ENCODE measurements at regions not wholly inside any gene's neighbourhood (a gene's known extent, or its start where the extent isn't known, plus 50 kb on each side); places are given as distances from the start of the nearest gene placed in this dataset.
"Not testable (repeated sequence)": the region's sequence is repeated elsewhere in the genome, so short reads cannot be mapped to it uniquely, and the experiment has no call there.

DNA sequence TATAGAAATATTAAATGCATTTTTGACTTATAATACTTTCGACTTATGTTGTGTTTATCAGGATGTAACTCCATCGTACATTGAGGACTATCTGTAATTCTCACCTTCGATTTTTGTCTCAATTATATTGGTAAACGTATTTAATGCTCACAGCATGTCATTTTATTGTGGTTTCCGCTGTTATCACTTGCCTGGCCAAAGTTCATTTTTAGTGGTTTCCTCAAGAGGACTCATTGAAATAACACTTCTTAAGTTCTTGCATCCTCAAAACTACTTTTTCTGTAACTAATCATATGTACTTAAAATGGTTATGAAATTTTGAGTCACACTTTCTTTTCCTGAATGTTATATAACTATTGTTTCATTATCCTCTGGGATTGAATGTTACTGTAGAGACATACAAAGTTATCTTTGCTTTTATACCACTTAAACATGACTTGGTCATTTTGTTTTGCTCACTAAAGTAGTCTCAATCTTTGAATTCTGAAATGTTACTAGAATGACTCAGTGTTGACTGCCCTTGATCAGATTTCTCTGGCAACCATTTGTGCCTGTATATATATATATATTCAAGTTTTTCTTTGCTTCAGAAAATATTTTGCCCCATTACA lies 289.6 kb upstream of the PROX1 start:
- FAIRE-seq: no peak
- DNase-seq (ENCODE audit: insufficient read length, low spot score): no peak

DNA sequence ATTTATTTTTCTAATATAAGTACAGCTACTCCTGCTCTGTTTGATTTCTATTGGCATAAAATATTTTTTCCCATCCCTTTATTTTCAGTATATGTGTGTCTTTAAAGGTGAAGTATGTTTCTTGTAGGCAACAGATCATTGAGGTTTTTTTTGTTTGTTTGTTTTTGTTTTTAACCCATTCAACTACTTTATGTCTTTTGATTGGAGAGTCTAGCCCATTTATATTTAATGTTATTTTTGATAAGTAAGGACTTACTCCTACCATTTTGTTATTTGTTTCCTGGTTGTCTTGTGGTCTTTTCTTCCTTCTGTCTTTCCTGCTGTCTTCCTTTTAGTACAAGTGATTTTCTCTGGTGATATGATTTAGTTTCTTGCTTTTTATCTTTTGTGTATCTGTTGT lies 285.1 kb upstream of the PROX1 start:
- DNase-seq (ENCODE audit: insufficient read length, low spot score): no peak
- FAIRE-seq: no peak

DNA sequence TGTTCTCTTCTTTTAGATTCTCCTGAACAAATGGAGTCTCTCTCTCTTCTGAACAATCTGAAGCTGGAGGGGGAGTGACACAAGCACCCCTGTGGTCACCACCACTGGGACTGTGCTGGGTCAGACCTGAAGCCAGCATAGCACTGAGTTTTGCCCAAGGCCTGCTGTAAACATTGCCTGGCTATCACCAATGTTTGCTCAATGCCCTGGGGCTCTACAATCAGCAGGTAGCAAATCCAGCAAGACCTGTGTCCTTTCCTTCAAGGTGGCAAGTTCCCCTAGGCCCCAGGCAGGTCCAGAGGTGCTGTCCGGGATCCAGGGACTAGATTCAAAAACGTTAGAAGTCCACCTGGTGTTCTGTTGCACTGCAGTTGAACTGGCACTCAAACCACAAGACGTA lies 282.8 kb upstream of the PROX1 start:
- DNase-seq (ENCODE audit: insufficient read length, low spot score) (no peak), FAIRE-seq (no peak)

DNA sequence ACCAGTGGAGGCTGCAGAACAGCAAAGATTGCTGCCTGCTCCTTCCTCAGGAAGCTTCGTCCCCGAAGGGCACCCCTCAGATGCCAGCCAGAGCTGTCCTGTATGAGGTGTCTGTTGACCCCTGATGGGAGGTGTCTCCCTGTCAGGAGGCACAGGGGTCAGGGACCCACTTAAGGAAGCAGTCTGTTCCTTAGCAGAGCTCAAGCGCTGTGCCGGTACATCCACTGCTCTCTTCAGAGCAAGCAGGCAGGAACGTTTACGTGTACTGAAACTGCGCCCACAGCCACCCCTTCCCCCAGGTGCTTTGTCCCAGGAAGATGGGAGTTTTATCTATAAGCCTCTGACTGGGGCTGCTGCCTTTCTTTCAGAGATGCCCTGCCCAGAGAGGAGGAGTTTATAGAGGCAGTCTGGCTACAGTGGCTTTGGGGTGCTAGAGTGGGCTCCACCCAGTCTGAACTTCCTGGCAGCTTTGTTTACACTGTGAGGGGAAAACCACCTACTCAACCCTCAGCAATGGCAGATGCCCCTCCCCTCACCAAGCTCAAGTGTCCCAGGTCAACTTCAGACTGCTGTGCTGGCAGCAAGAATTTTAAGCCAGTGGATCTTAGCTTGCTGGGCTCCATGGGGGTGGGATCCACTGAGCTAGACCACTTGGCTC lies 275.8 kb upstream of the PROX1 start:
- FAIRE-seq; DNase-seq (ENCODE audit: insufficient read length, low spot score): not testable (repeated sequence)

DNA sequence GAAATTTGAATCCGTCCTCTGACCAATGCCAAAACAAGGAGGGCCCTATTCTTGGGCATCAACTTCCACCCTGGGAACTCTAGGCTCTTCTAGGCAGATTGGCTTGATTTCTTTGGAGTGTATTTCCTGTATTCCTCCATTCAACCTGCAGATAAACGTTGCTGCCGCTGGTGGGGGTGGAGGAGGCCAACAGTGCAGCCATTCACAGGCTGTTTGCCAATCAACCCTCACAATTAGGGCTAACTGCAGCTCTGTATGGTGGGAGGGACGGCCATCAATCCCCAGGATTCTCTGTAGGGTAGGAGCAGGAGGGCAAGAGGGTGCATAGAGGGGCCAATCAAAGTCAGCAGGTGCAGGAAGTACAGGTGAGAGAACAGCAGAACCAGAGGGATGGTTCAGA lies 273.1 kb upstream of the PROX1 start:
- DNase-seq (ENCODE audit: insufficient read length, low spot score) (no peak), FAIRE-seq (no peak)

DNA sequence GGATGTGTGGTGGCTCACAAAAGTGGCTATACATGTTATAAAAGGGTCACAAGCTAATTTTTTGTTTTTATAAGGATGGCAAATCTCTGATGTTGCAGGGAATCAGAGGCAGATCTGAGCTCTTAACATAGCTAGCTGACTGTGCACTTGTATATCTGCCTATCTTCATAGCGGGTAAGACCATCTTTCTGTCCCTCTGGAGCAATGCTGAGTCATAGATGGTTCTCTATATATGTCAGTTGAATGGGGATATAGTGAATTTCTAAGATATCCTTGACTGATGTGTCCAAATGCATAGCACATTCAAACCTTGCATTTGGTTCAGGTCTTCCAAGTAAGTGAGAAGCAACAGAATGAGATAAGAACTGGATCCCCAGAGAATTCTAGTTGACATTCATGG lies 272.6 kb upstream of the PROX1 start:
- FAIRE-seq: no peak
- DNase-seq (ENCODE audit: insufficient read length, low spot score): no peak

DNA sequence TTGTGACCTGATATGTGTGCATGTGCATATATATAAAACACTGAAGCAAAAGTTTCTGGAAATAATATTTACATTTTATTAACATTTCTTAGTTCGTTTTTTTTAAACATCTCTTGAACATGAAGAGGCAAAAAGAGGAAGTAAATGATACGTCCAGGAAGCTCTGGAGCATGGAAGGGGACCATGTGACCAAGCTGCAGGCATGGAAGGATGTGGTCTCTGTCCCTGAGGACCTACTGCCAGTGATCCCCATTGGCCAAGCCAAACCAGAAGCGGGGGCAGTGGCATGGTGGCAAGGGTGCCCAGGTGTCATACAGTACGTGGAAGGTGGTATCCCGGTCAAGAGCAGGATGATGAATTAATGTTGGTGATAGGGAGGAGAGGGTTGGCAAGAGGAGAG lies 268.3 kb upstream of the PROX1 start:
- DNase-seq (ENCODE audit: insufficient read length, low spot score) (no peak), FAIRE-seq (no peak)

DNA sequence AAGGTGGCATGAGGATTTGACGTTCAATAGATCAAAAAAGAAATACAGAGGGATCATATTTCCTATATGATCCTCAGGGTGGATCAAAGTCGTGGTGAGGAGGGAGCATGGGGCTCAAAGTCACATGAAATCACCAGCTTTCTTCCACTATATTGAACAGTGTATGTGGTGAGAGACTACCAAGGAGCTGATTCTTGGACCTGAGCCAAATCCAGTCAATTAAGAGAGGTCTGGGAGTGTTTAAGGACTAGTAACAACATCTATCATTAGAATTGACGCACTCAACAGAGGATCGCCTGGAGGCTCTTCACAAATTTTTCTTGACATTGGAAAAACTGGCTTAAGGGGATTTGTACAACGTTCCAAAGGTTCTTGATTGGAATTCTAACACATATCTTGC lies 267.7 kb upstream of the PROX1 start:
- no peak for DNase-seq (ENCODE audit: insufficient read length, low spot score)
- FAIRE-seq: no peak

DNA sequence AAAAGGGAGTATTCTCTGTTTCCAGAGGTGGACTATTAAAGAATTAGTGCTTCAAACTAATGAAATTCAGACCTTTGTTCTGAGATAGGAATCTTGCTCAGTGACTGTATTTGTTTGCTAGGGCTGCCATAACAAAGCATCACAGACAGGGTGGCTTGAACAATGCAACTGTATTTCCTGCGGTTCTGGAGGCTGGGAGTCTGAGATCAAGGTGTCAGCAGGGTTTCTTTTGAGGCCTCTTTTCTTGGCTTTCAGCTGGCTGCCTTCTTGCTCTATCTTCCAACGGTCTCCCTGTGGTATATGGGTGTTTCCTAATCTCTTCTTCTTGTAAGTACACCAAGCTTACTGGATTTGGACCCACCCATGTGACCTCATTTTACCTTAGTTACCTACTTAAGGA lies 264.6 kb upstream of the PROX1 start:
- DNase-seq (ENCODE audit: insufficient read length, low spot score): no peak
- no peak for FAIRE-seq

DNA sequence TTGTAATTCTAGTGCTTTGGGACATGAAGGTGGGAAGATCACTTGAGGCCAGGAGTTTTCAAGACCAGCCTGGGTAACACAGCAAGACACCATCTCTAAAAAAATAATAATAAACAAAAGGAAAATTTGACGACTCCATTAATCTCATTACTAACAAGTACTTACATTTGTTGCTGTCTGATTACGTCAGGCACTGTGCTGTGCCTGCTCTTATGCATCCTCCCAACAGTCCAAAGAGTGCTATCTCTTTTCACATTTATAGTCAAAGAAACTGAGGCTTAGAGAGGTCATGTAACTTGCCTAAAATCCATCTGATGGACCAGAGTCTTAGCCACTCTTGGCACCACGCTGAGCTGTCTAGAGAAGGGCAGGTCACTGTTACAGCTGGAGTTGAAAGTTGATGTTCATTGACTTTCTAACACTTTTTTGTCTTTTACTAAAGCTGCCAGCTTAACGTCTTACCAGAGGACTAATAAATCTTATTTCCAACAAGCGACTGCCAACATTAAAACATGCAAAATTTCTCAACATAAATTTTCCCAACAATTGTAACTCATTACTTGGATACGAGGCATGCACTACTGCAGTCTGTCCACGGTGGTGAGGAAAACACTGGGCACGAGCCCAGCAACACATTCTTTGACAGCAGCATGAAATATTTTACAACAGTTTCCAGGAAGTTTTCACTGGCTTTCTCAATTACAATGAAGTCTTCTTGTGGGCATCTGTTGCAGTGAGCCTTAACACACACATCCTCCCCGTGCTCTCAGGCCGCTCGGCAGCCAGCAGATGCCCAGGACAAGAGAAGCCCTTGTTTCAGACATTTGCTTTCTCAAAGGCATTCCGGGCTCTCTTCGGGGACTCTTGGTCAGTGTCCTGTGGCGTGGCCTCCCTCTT lies 262.9 kb upstream of the PROX1 start:
- FAIRE-seq (no peak), DNase-seq (ENCODE audit: insufficient read length, low spot score) (no peak)

DNA sequence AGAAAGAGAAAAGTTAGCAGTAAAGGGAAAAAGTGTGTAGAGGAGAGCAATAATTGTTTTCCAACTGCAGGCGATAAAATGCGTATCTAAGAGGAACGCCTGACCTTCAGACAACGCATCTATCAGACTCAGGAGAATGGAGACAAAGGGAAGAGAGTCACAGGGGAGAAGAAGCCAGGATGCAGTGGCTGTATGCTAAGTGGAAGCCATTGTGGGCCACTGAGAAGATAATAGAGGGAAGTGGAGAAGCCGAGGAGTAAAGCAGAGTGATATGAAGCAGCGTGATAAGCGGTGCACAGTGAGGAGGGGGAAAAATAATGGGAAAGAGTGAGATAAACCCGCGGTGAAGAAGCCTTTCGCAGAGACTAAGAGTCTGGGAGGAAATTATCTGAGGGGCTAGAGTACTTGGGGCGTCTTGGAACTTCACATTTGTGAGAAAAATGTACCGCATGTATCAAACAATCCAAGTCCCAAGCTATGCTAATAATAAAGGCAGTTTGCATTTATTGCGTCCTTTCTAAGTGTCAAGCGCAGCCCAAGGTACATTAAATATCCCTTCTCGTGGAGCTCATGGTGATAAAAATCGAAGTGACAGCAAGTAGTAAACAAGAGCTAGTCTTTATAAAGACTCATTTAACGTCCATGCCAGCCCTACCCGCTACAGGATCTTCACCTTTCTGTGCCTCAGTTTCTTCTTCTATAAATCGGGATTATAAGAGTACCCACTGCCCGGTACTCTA lies 259.8 kb upstream of the PROX1 start:
- no peak for FAIRE-seq
- no peak for DNase-seq (ENCODE audit: insufficient read length, low spot score)

DNA sequence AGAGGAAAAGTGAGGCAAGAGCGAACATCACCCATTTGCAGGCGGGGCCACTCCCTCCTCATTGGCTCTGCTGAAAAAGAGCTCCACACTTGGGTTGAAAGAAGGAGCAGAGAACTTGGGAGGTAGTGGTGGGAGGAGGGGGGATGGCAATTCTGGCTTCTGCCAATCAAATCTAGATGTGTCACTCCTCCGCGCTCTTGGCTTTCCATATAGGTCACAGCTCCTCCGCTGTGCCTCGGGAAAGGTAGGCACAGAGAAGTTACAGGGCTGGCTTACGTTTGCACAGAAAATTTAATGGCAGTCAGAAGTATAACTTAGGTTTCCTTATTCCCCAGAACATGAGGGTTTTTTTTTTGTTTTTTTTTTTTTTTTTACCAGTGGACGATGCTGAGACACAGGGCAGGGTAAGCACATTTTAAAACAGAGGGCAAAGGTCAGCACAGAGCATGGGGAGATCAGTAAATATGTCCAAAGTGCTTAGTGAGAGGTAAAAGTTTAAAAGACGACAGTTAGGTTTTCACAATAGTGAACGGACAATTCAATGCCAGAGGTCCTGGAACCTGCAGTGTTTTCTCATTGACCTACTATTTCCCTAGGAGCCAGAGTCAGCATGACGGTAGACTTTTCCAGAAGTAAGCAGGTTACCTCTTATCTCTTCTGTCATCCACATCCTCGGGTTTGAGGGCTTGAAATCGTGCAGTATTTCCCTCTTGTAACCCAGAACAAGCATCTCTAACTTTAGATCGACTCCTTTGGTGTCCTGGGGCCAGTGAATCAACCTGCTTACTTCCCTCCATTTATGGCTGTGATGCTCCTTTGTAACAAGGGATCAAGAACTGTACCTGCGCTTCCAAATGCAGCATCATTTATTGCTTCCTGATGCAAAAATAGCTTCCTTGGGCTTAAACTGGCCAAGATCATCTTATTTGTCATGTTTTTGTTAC lies 258.9 kb upstream of the PROX1 start:
- no peak for DNase-seq (ENCODE audit: insufficient read length, low spot score)
- no peak for FAIRE-seq

DNA sequence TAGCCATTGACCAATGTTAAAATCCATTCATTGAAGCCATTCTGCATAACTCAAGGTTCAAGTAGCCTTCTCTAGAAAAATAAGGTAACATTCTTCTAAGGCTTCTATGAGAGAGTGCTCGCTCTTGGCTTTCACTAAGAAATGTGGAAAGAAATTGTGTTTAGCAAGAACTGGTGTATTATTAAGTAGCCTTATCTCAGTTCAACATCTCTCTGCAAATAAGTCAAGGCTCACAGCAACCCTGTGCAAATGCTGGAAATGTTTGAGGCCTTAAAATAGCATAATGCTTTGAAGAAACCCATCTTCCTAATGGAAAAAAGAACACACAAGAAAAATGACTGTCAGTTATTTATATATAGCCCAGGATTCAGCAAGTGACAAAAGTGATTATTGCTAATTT lies 254.1 kb upstream of the PROX1 start:
- no peak for FAIRE-seq
- no peak for DNase-seq (ENCODE audit: insufficient read length, low spot score)

DNA sequence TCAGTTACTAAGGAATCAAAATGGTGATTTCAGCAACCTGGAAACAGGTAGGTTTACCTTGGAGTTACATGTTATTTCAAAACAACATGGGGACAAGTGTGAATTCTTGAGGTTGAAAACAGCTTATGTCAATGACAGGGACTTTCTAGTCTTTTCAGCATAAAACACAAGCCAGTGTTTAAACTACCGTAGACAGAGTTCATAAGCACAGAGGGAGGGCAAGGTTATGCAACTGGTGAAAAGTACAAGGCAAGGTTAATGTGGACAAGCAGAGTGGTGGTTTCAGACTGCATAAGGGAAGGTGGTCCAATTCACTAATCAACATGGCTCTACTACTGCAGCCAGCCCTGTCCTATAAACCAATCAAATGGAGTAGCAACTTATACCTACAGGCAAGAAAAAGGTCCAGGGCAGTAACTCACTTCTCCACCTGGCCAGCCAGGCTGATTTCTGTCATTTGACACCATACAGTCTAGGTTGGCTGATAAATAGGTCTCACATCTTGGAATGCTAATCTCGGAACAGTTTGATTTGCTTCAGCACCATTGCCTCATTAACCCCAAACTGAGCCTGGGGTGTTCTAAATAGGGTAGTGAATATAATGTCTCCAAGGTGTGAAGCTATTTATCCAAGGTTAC lies 250.3 kb upstream of the PROX1 start:
- DNase-seq (ENCODE audit: insufficient read length, low spot score) (no peak), FAIRE-seq (no peak)

DNA sequence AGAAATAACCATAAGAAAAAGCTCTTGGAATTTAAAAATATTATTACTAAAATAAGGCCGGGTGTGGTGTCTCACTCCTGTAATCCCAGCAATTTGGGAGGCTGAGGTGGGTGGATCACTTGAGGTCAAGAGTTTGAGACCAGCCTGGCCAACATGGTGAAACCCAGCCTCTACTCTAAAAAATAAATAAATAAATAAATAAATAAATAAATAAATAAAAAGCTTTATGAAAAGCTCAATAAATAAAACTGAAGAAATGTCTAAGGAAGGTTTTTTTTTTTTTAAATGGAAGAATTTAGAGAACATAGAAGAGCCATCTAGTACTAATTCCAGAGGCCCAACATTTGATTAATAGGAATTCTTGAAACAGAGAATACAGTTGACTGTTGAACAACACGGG lies 249.1 kb upstream of the PROX1 start:
- FAIRE-seq (no peak), DNase-seq (ENCODE audit: insufficient read length, low spot score) (no peak)

DNA sequence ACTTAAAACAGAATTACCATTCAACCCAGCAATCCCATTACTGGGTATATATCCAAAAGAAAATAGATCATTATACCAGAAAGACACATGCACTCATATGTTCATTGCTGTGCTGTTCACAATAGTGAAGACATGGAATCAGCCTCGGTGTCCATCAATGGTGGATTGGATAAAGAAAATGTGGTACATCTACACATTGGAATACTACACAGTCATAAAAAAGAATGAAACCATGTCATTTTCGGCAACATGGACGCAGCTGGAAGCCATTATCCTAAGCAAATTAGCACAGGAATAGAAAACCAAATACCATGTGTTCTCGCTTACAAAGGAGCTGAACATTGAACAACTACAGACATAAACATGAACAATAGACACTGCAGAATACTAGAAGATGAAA lies 244.8 kb upstream of the PROX1 start:
- FAIRE-seq (no peak), DNase-seq (ENCODE audit: insufficient read length, low spot score) (no peak)

DNA sequence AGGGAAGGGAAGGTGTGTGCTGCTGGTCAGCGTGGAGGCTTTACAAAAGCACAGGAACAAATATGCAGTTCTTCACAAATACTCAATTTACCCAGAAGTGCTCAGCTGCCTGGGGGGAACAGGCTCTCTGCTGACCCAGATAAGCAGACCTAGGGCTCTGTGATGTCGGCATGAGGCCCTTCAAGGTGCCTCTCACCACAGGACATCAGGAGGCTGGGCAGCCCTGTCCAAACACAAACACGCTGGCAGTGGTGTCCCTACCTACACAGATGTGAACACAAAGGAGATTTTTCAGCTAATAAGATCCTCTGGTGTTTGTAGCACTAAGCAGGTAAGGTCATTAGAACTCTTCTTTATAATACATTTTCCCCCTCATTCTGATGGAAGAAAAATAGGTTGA lies 243.0 kb upstream of the PROX1 start:
- no peak for FAIRE-seq
- DNase-seq (ENCODE audit: insufficient read length, low spot score): no peak

DNA sequence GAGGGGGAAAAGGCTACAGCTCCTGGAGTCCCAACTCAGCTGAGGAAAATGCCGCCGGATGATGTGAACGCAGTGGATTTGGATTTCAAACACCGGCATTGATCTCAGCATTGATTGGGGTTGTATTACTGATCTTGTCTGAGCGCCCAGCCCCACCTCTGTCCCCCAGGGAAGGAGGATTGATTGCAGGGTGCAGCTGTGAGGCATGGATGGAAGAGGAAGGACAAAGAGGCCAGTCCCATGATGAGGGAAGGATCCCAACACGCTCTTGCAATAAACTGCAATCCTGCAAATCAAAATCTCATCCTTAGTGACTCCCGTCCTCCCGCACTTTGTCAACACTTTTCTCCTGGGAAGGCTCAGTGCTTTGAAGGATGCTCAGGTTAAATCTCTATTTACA lies 242.3 kb upstream of the PROX1 start:
- FAIRE-seq: no peak
- DNase-seq (ENCODE audit: insufficient read length, low spot score): no peak

DNA sequence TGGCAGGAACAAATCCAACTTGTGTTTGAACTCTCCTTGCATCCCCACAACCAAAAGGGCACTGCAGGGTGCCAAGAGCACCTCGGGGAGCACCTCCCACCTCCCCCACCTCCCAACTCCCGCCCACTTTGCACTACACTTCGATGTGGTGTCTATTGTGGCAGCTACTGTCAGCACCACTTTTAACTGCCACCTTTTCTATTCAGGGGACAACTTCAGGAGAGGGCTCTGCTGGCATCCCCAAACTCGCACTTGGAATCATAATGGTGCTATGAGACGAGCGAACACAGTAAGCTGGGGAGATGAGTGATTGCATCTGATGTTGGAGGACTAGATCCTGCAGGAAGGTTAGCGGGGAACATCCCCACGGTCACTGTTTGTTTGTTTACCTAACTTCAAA lies 238.2 kb upstream of the PROX1 start:
- FAIRE-seq: no peak

More for the DNA sequence above, 238.2 kb upstream of the PROX1 start:
- DNase-seq (ENCODE audit: insufficient read length, low spot score): no peak

Data from HTR-8/SVneo (cell line).